GM20000 (cell line): ENCODE measurements at regions not wholly inside any gene's neighbourhood (a gene's known extent, or its start where the extent isn't known, plus 50 kb on each side); places are given as distances from the start of the nearest gene placed in this dataset.

Source experiments
- DNase-seq: peaks from one replicate; pipeline ENCODE4 v3.0.0; 2012; ENCODE audit warnings: low spot score
- CTCF ChIP-seq: IDR thresholded peaks from 2 replicates; pipeline ENCODE4 v1.5.1; 2012; ENCODE audit warnings: mild to moderate bottlenecking, control low read depth; ENCODE audit errors: extremely low read depth, missing control alignments

- TF ChIP-seq CTCF, result no peak
- no peak for DNase-seq
Observed at GRCh38 chr3:13254028-13254951, 165.8 kb downstream of the NUP210 start.

- no peak for TF ChIP-seq CTCF
- DNase-seq, result no peak
Observed at GRCh38 chr3:13253208-13253937, 166.7 kb downstream of the NUP210 start.

- no peak for DNase-seq
- TF ChIP-seq CTCF, result no peak
Observed at GRCh38 chr3:13252207-13252606, 167.9 kb downstream of the NUP210 start.

GRCh38 chr3:13251166-13251903, 168.8 kb downstream of the NUP210 start:
- DNase-seq, result no peak
- TF ChIP-seq CTCF, result no peak

GRCh38 chr3:13249664-13250390, 170.3 kb downstream of the NUP210 start:
- no peak for DNase-seq
- TF ChIP-seq CTCF, result no peak

GRCh38 chr3:13248640-13249039, 171.5 kb downstream of the NUP210 start:
- DNase-seq, result no peak
- TF ChIP-seq CTCF, result no peak
